MCF 10A (cell line): ENCODE measurements at regions not wholly inside any gene's neighbourhood (a gene's known extent, or its start where the extent isn't known, plus 50 kb on each side); places are given as distances from the start of the nearest gene placed in this dataset.
"Not testable (repeated sequence)": the region's sequence is repeated elsewhere in the genome, so short reads cannot be mapped to it uniquely, and the experiment has no call there.

Experiments used
- BruUV-seq: library from RNA; stranded (reverse); fragments of 400-500 nt; replicated peaks from 2 replicates; lab custom pipeline; 2021; lab: Mats Ljungman, UMichigan
- CTCF ChIA-PET: fragments of 300-600 bp; sonication (Branson Sonifier 250); formaldehyde crosslinking; extraction: SDS; loops from one replicate; lab custom pipeline; 2021; ENCODE audit warnings: antibody characterized with exemption, inconsistent platforms; lab: Yijun Ruan, JAX
- POLR2A ChIA-PET: fragments of 300-600, 350-650 bp; sonication (Branson Sonifier 250); formaldehyde crosslinking; extraction: SDS; loops from one replicate; lab custom pipeline; 2020; ENCODE audit warnings: antibody characterized with exemption, inconsistent platforms; lab: Yijun Ruan, JAX
- DNase-seq: peaks from one replicate; pipeline ENCODE4 v3.0.0-alpha.2; 2018; ENCODE audit not compliant: unreplicated experiment
- H3K27ac Mint-ChIP-seq: one replicate; pipeline ENCODE4 v1.8.0; 2022; ENCODE audit warnings: mild to moderate bottlenecking, low read depth, mixed read lengths; ENCODE audit not compliant: unreplicated experiment
- H3K27me3 Mint-ChIP-seq: one replicate; pipeline ENCODE4 v1.8.0; 2022; ENCODE audit warnings: mixed read lengths; ENCODE audit not compliant: insufficient read depth, unreplicated experiment
- H3K36me3 Mint-ChIP-seq: one replicate; pipeline ENCODE4 v1.8.0; 2022; ENCODE audit warnings: mild to moderate bottlenecking, moderate library complexity, mixed read lengths; ENCODE audit not compliant: insufficient read depth, unreplicated experiment
- H3K4me1 Mint-ChIP-seq: one replicate; pipeline ENCODE4 v1.8.0; 2022; ENCODE audit warnings: mixed read lengths; ENCODE audit not compliant: insufficient read depth, unreplicated experiment
- H3K4me3 Mint-ChIP-seq: one replicate; pipeline ENCODE4 v1.8.0; 2022; ENCODE audit warnings: mild to moderate bottlenecking, moderate library complexity, mixed read lengths; ENCODE audit not compliant: unreplicated experiment
- H3K9me3 Mint-ChIP-seq: one replicate; pipeline ENCODE4 v1.8.0; 2022; ENCODE audit warnings: mixed read lengths; ENCODE audit not compliant: unreplicated experiment
- intact Hi-C: fragments of 100-400 bp; cut with micrococcal nuclease; formaldehyde crosslinking; loops from 2 replicates; pipeline ENCODE4 v1.14.1; 2022
- TF ChIP-seq, protein P1 (sequence below): fragments of 200-600 bp; IDR thresholded peaks from one replicate; pipeline ENCODE4 v1.8.0; 2022; ENCODE audit warnings: antibody characterized with exemption, mild to moderate bottlenecking; ENCODE audit not compliant: unreplicated experiment

DNA sequence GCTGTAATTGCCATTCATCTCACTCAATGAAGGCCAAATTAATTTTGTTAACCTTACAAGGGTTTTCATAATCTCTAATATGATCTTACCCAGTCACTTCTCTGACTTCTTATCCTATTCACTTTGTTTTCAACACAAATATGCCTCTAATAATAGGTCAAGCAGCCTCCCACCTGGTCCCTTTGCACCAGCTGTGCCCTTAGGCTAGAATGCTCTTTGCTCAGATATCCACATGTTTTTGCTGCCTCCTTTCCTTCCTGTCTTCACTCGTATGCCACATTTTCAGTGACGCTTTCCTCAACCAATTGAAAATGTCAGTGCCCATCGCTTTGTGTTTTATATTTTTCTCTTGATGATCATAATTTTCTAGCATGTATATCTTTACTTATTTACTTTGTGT lies 106.4 kb upstream of the SYT10 start:
- ChIA-PET CTCF (no interaction called here), POLR2A (no interaction called here)
- H3K27ac Mint-ChIP-seq = no peak overlapping the region
- DNase-seq = no peak
- no peaks in the 10 kb centered on the region for H3K4me1 Mint-ChIP-seq
- BruUV-seq = no TSS peak
- no peaks in the 10 kb centered on the region for H3K27me3 Mint-ChIP-seq
- TF ChIP-seq, protein P1, sequence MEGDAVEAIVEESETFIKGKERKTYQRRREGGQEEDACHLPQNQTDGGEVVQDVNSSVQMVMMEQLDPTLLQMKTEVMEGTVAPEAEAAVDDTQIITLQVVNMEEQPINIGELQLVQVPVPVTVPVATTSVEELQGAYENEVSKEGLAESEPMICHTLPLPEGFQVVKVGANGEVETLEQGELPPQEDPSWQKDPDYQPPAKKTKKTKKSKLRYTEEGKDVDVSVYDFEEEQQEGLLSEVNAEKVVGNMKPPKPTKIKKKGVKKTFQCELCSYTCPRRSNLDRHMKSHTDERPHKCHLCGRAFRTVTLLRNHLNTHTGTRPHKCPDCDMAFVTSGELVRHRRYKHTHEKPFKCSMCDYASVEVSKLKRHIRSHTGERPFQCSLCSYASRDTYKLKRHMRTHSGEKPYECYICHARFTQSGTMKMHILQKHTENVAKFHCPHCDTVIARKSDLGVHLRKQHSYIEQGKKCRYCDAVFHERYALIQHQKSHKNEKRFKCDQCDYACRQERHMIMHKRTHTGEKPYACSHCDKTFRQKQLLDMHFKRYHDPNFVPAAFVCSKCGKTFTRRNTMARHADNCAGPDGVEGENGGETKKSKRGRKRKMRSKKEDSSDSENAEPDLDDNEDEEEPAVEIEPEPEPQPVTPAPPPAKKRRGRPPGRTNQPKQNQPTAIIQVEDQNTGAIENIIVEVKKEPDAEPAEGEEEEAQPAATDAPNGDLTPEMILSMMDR = no peak
- peaks cover 11% of the 10 kb centered on the region for H3K9me3 Mint-ChIP-seq
- no peaks in the 10 kb centered on the region for H3K36me3 Mint-ChIP-seq
- intact Hi-C loops = no loop called here
- H3K4me3 Mint-ChIP-seq = no peak overlapping the region

DNA sequence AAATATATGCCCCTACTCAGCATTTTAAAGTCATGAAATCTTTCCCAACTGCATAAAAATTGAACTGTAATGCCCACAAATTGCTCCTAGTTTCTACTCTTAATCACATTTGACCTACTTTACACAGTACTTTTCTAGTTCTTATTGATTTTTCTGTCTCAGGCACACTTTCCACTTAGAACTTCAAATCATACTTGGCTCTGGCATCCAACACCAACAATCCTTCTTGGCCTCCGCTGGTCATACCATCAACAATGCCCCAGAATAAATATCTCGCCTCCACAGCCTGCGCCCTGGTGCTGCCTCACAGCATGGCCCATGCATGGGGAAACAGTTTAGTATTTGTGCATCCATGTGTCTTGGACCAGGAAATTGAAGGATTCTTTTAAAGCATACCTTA lies 107.5 kb upstream of the SYT10 start:
- no peaks in the 10 kb centered on the region for H3K27me3 Mint-ChIP-seq
- ChIA-PET CTCF (interaction anchor here (0.6 kb wide), 1 partner anchor 461 kb away, joined by 3 read pairs; no protein-coding TSS in a partner anchor), POLR2A (no interaction called here)
- TF ChIP-seq, protein P1 = no peak
- BruUV-seq = no TSS peak
- no peak for DNase-seq
- H3K4me3 Mint-ChIP-seq = no peak overlapping the region
- H3K9me3 Mint-ChIP-seq = peaks cover 6% of the 10 kb centered on the region
- no peaks in the 10 kb centered on the region for H3K36me3 Mint-ChIP-seq
- no peak overlapping the region for H3K27ac Mint-ChIP-seq
- no peaks in the 10 kb centered on the region for H3K4me1 Mint-ChIP-seq
- intact Hi-C loops = no loop called here

DNA sequence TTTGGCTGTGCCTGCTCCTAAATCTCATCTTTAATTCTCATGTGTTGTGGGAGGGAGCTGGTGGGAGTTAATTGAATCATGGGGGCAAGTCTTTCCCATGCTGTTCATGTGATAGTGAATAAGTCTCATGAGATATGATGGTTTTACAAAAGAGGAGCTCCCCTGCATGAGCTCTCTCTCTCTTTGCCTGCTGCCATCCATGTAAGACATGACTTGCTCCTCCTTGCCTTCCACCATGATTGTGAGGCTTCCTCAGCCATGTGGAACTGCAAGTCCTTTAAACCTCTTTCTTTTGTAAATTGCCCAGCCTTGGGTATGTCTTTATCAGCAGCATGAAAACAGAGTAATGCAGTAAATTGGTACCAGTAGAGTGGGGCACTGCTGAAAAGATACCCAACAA lies 110.6 kb upstream of the SYT10 start:
- intact Hi-C loops, DNase-seq, BruUV-seq, H3K4me3 Mint-ChIP-seq, H3K4me1 Mint-ChIP-seq, H3K27ac Mint-ChIP-seq, H3K27me3 Mint-ChIP-seq, POLR2A ChIA-PET, H3K36me3 Mint-ChIP-seq, H3K9me3 Mint-ChIP-seq, CTCF ChIA-PET: not testable (repeated sequence)

DNA sequence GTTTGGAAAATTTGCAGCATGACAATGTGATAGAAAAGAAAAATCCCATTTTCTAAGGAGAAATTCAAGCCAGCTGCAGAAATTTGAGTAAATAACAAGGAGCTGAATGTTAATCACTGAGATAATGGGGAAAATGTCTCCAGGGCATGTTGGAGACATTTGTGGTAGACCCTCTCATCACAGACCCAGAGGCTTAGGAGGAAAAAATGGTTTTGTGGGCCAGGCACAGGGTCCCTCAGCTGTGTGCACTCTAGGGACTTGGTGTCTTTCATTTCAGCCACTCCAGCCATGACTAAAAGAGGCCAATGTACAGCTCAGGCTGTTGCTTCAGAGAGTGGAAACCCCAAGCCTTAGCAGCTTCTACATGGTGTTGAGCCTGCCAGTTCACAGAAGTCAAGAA lies 111.4 kb upstream of the SYT10 start:
- intact Hi-C loops = no loop called here
- H3K4me3 Mint-ChIP-seq = no peak overlapping the region
- H3K36me3 Mint-ChIP-seq = no peaks in the 10 kb centered on the region
- no peaks in the 10 kb centered on the region for H3K27me3 Mint-ChIP-seq
- no peak overlapping the region for H3K27ac Mint-ChIP-seq
- BruUV-seq = no TSS peak
- peaks cover 6% of the 10 kb centered on the region for H3K9me3 Mint-ChIP-seq
- DNase-seq = no peak
- TF ChIP-seq, protein P1 = no peak
- CTCF ChIA-PET = no interaction called here
- POLR2A ChIA-PET = no interaction called here
- H3K4me1 Mint-ChIP-seq = no peaks in the 10 kb centered on the region

DNA sequence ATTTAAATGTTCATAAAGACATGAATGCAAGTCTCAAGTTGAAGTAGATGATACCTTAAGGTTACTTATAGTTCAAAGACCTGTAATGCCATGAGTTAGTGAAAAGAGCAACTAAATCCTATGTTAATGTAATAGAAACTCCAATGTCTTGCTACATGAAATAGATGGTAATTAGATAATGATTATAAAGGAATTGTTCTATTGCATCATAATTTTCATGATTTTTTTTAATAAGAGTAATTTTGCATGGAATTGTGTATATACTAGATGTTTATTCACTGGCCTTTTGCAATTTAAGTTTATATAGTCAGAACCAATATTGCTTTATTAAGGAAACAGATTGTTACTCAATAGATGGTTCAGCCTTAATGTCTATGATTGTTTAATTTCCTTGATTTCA lies 115.5 kb upstream of the SYT10 start:
- H3K4me3 Mint-ChIP-seq = no peak overlapping the region
- no peak for DNase-seq
- TF ChIP-seq, protein P1 = no peak
- BruUV-seq = no TSS peak
- no peak overlapping the region for H3K27ac Mint-ChIP-seq
- H3K27me3 Mint-ChIP-seq = no peaks in the 10 kb centered on the region
- CTCF ChIA-PET = no interaction called here
- no peaks in the 10 kb centered on the region for H3K4me1 Mint-ChIP-seq
- no peaks in the 10 kb centered on the region for H3K36me3 Mint-ChIP-seq
- intact Hi-C loops = no loop called here
- H3K9me3 Mint-ChIP-seq = peaks cover 5% of the 10 kb centered on the region
- POLR2A ChIA-PET = no interaction called here
